GM23338 (cell line): ENCODE measurements at regions not wholly inside any gene's neighbourhood (a gene's known extent, or its start where the extent isn't known, plus 50 kb on each side); places are given as distances from the start of the nearest gene placed in this dataset.

Experiments used
- CREB1 ChIP-seq: fragments of 250-450 bp; sonication (Bioruptor Pico); IDR thresholded peaks from 2 replicates; pipeline ENCODE4 v1.5.0; 2020; ENCODE audit warnings: low read depth, mild to moderate bottlenecking, moderate library complexity
- EZH2 ChIP-seq: fragments of 200-600 bp; sonication (generic); IDR thresholded peaks from one replicate; pipeline ENCODE4 v1.8.0; 2017; ENCODE audit warnings: antibody characterized with exemption, mild to moderate bottlenecking, low read depth; ENCODE audit not compliant: unreplicated experiment
- EZH2phosphoT487 ChIP-seq: fragments of 200-600 bp; sonication (generic); IDR thresholded peaks from one replicate; pipeline ENCODE4 v1.8.1; 2018; ENCODE audit warnings: antibody characterized with exemption; ENCODE audit not compliant: unreplicated experiment
- JUNB ChIP-seq: IDR thresholded peaks from one replicate; pipeline ENCODE4 v1.6.1; 2016; ENCODE audit warnings: antibody characterized with exemption; ENCODE audit not compliant: unreplicated experiment
- NANOG ChIP-seq: IDR thresholded peaks from 2 replicates; pipeline ENCODE4 v1.6.1; 2016; ENCODE audit warnings: antibody characterized with exemption, borderline replicate concordance
- POLR2AphosphoS5 ChIP-seq: IDR thresholded peaks from 2 replicates; pipeline ENCODE4 v1.6.1; 2016; ENCODE audit warnings: antibody characterized with exemption, low read depth
- STAT1 ChIP-seq: IDR thresholded peaks from one replicate; pipeline ENCODE4 v1.6.1; 2016; ENCODE audit warnings: antibody characterized with exemption; ENCODE audit not compliant: unreplicated experiment
- ZNF114 ChIP-seq: fragments of 250-450 bp; sonication (Bioruptor Pico); IDR thresholded peaks from 2 replicates; pipeline ENCODE4 v1.5.0; 2020; ENCODE audit warnings: mild to moderate bottlenecking, moderate library complexity
- ZNF331 ChIP-seq: fragments of 250-450 bp; sonication (Bioruptor Pico); IDR thresholded peaks from 2 replicates; pipeline ENCODE4 v1.5.0; 2020; ENCODE audit warnings: low read depth, mild to moderate bottlenecking, moderate library complexity
- TF ChIP-seq, protein P1 (sequence below), 2 experiments: fragments of 200-600 bp in 1 of 2; sonication (generic) in 1 of 2; conservative IDR thresholded peaks; 2 replicates each; pipeline versions ENCODE4 v1.5.1 to v1.6.1; 2016 to 2017; ENCODE audit warnings: antibody characterized with exemption in 2 of 2, low read depth in 2 of 2, mild to moderate bottlenecking in 2 of 2, moderate library complexity in 1 of 2
- TF ChIP-seq, protein P2 (sequence below): IDR thresholded peaks from one replicate; pipeline ENCODE4 v1.6.1; 2018; ENCODE audit warnings: antibody characterized with exemption; ENCODE audit not compliant: unreplicated experiment
- TF ChIP-seq, protein P3 (sequence below): IDR thresholded peaks from 2 replicates; pipeline ENCODE4 v1.6.1; 2016; ENCODE audit warnings: antibody characterized with exemption

DNA sequence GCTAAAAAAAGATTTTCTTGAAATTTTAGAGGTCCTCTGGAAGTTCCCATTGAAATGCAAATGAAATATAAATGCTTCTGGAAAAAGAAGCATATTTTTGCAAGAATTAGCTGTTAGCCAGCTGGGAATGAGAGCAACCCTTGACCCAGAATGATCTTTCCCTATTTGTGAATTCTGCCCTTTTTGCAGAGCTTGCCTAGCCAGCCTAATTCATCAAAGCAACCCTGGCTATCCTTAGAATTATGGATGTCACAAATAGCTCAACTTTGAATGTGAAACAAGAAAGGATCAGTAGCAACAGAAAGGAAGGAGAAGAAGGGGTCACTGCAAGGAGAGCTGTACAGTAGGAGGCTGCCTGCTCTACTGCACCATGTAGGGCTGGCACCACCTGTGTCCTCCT, 345.9 kb downstream of the EFNA5 start:
- TF ChIP-seq, protein P1, sequence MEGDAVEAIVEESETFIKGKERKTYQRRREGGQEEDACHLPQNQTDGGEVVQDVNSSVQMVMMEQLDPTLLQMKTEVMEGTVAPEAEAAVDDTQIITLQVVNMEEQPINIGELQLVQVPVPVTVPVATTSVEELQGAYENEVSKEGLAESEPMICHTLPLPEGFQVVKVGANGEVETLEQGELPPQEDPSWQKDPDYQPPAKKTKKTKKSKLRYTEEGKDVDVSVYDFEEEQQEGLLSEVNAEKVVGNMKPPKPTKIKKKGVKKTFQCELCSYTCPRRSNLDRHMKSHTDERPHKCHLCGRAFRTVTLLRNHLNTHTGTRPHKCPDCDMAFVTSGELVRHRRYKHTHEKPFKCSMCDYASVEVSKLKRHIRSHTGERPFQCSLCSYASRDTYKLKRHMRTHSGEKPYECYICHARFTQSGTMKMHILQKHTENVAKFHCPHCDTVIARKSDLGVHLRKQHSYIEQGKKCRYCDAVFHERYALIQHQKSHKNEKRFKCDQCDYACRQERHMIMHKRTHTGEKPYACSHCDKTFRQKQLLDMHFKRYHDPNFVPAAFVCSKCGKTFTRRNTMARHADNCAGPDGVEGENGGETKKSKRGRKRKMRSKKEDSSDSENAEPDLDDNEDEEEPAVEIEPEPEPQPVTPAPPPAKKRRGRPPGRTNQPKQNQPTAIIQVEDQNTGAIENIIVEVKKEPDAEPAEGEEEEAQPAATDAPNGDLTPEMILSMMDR (conservative IDR thresholded peaks at IDR 0.05; ENCODE audit: low read depth in 2 of 2): no peak
- TF ChIP-seq ZNF114 (CRISPR knock-in tag) (no peak), EZH2 (no peak), EZH2phosphoT487 (no peak), POLR2AphosphoS5 (no peak), ZNF331 (CRISPR knock-in tag) (no peak), NANOG (no peak), JUNB (no peak), CREB1 (CRISPR knock-in tag) (no peak), STAT1 (no peak)
- TF ChIP-seq, protein P2, sequence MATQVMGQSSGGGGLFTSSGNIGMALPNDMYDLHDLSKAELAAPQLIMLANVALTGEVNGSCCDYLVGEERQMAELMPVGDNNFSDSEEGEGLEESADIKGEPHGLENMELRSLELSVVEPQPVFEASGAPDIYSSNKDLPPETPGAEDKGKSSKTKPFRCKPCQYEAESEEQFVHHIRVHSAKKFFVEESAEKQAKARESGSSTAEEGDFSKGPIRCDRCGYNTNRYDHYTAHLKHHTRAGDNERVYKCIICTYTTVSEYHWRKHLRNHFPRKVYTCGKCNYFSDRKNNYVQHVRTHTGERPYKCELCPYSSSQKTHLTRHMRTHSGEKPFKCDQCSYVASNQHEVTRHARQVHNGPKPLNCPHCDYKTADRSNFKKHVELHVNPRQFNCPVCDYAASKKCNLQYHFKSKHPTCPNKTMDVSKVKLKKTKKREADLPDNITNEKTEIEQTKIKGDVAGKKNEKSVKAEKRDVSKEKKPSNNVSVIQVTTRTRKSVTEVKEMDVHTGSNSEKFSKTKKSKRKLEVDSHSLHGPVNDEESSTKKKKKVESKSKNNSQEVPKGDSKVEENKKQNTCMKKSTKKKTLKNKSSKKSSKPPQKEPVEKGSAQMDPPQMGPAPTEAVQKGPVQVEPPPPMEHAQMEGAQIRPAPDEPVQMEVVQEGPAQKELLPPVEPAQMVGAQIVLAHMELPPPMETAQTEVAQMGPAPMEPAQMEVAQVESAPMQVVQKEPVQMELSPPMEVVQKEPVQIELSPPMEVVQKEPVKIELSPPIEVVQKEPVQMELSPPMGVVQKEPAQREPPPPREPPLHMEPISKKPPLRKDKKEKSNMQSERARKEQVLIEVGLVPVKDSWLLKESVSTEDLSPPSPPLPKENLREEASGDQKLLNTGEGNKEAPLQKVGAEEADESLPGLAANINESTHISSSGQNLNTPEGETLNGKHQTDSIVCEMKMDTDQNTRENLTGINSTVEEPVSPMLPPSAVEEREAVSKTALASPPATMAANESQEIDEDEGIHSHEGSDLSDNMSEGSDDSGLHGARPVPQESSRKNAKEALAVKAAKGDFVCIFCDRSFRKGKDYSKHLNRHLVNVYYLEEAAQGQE: no peak
- TF ChIP-seq, protein P3, sequence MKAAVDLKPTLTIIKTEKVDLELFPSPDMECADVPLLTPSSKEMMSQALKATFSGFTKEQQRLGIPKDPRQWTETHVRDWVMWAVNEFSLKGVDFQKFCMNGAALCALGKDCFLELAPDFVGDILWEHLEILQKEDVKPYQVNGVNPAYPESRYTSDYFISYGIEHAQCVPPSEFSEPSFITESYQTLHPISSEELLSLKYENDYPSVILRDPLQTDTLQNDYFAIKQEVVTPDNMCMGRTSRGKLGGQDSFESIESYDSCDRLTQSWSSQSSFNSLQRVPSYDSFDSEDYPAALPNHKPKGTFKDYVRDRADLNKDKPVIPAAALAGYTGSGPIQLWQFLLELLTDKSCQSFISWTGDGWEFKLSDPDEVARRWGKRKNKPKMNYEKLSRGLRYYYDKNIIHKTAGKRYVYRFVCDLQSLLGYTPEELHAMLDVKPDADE: no peak
